ENCODE measurements at regions not wholly inside any gene's neighbourhood (a gene's known extent, or its start where the extent isn't known, plus 50 kb on each side); places are given as distances from the start of the nearest gene placed in this dataset.

DNA sequence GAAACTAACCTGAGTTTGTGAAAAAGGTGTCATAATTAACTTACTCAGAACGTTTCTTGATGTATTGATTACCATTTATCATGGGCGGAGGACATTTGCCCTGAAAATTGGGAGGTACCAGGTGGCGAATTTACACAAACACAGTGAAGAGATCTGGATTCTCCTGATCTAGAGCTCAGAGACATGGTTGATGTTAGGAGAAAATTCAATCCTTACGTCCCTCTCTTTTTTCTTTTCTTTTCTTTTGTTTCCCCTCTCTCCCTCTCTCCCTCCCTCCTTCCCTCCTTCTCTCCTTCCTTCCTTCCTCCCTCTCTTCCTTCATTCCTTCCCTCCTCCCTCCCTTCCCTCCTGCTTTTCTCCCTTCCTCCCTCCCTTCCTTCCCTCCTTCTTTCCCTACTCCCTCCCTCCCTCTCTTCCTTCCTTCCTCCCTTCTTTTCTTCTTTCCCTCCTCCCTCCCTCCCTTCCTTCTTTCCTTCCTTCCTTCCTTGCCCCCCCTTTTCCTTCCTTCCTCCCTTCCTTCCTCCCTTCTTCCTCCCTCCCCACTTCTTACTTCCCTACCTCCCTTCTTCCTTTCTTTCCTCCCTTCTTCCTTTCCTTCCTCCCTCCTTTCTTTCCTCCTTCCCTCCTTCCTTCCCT lies 234.1 kb downstream of the OTOR start:
- DNase-seq (ENCODE audit: low read depth), result no peak
- H3K4me3 ChIP-seq (replicated peaks; ENCODE audit: low read depth, low read length), result no peak overlapping the region
- TF ChIP-seq, protein P1, sequence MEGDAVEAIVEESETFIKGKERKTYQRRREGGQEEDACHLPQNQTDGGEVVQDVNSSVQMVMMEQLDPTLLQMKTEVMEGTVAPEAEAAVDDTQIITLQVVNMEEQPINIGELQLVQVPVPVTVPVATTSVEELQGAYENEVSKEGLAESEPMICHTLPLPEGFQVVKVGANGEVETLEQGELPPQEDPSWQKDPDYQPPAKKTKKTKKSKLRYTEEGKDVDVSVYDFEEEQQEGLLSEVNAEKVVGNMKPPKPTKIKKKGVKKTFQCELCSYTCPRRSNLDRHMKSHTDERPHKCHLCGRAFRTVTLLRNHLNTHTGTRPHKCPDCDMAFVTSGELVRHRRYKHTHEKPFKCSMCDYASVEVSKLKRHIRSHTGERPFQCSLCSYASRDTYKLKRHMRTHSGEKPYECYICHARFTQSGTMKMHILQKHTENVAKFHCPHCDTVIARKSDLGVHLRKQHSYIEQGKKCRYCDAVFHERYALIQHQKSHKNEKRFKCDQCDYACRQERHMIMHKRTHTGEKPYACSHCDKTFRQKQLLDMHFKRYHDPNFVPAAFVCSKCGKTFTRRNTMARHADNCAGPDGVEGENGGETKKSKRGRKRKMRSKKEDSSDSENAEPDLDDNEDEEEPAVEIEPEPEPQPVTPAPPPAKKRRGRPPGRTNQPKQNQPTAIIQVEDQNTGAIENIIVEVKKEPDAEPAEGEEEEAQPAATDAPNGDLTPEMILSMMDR (IDR thresholded peaks at IDR 0.05; ENCODE audit: low read length, missing control alignments), result no peak

DNA sequence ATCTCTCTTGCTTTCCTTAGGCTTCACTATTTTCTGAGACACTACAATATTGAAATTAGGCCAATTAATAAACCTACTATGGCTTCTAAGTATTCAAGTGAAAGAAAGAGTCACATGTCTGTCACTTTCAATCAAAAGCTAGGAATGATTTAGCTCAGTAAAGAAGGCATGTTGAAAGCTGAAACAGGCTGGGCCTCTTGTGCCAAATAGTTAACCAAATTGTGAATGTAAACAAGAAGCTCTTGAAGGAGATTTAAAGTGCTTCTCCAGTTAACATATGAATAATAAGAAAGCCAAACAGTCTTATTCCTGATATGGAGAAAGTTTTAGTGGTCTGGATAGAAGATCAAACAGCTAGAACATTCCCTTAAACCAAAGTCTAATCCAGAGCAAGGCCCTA lies 236.3 kb downstream of the OTOR start:
- H3K4me3 ChIP-seq (replicated peaks; ENCODE audit: low read depth, low read length), result no peak overlapping the region
- DNase-seq (ENCODE audit: low read depth), result no peak
- TF ChIP-seq, protein P1 (IDR thresholded peaks at IDR 0.05; ENCODE audit: low read length, missing control alignments), result no peak

DNA sequence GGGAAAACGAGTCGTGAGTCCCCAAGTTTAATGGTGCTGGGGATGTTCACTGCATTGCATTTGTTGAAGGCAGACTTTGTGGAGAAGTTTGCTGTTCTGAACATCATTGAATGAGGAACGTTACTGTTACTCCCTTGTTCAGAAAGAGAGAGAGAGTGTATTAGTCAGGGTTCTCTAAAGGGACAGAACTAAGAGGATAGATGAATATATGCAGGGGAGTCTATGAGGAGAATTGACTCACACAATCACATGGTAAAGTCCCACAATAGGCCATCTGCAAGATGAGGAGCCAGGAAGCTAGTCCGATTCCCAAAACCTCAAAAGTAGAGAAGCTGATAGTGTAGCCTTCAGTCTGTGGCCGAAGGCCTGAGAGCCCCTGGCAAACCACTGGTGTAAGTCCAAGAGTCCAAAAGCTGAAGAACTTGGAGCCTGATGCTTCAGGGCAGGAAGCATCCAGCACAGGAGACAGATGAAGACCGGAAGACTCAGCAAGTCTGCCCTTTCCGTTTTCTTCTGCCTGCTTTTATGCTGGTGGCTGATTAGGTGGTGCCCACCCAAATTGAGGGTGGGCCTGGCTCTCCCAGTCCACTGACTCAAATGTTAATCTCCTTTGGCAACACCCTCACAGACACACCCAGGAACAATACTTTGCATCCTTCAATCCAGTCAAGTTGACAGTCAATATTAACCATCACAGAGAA lies 223.5 kb upstream of the PCSK2 start:
- no peak for DNase-seq (ENCODE audit: low read depth)
- TF ChIP-seq, protein P1 (IDR thresholded peaks at IDR 0.05; ENCODE audit: low read length, missing control alignments), result no peak
- no peak overlapping the region for H3K4me3 ChIP-seq (replicated peaks; ENCODE audit: low read depth, low read length)

DNA sequence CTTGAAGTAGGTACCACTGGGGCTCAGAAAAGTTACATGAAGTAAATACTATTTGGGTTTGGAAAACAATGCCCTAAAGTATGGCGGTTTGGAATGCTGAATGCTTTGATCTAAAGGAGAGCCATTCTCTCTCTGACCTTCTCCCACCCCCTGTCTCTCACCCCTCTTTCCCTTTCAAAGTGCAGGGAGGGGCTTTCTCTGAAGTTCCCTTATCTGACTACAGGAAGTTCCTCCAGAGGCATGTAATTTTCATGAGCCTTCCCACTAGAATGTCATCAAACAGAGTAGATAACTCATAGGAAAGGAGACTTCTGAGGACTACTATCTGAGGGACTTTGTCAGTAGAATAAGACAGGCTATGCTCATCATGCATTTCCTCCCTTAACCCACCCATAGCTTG lies 216.7 kb upstream of the PCSK2 start:
- H3K4me3 ChIP-seq (replicated peaks; ENCODE audit: low read depth, low read length), result no peak overlapping the region
- DNase-seq (ENCODE audit: low read depth), result no peak
- TF ChIP-seq, protein P1 (IDR thresholded peaks at IDR 0.05; ENCODE audit: low read length, missing control alignments), result no peak

DNA sequence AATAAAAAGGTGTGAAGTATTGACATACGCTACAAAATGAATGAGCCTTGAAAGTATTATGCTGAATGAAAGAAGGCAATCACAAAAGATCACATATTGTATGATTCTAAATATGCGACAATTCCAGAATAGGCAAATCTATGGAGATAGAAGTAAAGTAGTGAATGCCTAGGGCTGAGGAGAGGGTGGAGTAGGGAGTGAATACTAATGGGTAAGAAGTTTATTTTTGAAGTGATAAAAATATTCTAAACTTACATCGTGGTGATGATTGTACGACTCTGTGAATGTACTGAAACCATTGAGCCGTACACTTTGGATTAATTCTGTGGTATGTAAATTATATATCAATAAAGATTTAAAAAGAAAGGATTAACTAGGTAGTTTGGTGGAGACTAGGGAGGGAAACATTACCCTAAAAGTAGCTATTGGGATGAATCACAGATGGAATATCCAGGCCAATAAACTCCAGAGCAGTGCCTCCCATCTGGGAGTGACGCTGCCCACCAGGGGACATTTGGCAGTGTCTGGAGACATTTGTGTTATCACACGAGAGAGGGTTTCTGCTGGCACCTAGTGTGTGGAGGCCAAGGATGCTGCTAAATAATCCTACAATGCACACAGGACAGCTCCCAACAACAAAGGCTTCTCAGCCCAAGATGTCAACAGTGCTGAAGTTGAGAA lies 214.2 kb upstream of the PCSK2 start:
- DNase-seq (ENCODE audit: low read depth), result no peak
- TF ChIP-seq, protein P1 (IDR thresholded peaks at IDR 0.05; ENCODE audit: low read length, missing control alignments), result no peak
- no peak overlapping the region for H3K4me3 ChIP-seq (replicated peaks; ENCODE audit: low read depth, low read length)

DNA sequence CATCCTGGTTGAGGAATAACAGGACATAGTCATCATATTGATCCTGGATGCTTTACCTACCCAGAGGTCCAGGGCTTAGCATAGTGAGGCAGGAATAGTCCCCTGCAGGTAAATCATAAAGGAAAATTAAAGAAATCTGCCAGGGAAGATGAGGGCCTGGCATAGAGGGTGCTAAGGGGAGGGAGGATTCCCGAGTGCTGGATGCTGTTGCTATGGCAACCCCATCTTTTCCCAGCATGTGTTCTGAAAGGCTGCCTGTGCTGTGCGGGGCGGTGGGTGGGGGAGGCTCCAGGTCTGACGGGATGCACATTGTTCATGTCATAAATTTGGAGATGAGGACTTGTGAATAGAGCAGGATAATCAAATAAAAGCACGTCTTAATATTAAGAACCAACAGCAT lies 212.6 kb upstream of the PCSK2 start:
- no peak for DNase-seq (ENCODE audit: low read depth)
- H3K4me3 ChIP-seq (replicated peaks; ENCODE audit: low read depth, low read length), result no peak overlapping the region
- TF ChIP-seq, protein P1 (IDR thresholded peaks at IDR 0.05; ENCODE audit: low read length, missing control alignments), result no peak
